HFFc6 (cell line): ENCODE measurements at regions not wholly inside any gene's neighbourhood (a gene's known extent, or its start where the extent isn't known, plus 50 kb on each side); places are given as distances from the start of the nearest gene placed in this dataset.

Source experiments
- DNase-seq: peaks from one replicate; pipeline ENCODE4 v3.0.0-alpha.2; 2018
- H3K27ac Mint-ChIP-seq: 2 replicates; pipeline ENCODE4 v1.8.0; 2020; ENCODE audit warnings: mild to moderate bottlenecking, mixed read lengths
- H3K27me3 Mint-ChIP-seq: 2 replicates; pipeline ENCODE4 v1.8.0; 2021; ENCODE audit warnings: mild to moderate bottlenecking, moderate library complexity, mixed read lengths; ENCODE audit not compliant: insufficient read depth
- H3K36me3 Mint-ChIP-seq: 2 replicates; pipeline ENCODE4 v1.8.0; 2021; ENCODE audit warnings: low read depth, mixed read lengths
- H3K4me1 Mint-ChIP-seq: 2 replicates; pipeline ENCODE4 v1.8.0; 2020; ENCODE audit warnings: low read depth, mixed read lengths
- H3K4me3 Mint-ChIP-seq: 2 replicates; pipeline ENCODE4 v1.8.0; 2020; ENCODE audit warnings: mild to moderate bottlenecking, moderate library complexity, mixed read lengths
- H3K9me3 Mint-ChIP-seq: 2 replicates; pipeline ENCODE4 v1.8.0; 2020; ENCODE audit warnings: mild to moderate bottlenecking, mixed read lengths
- CTCF ChIP-seq: fragments of 200-600 bp; sonication (generic); IDR thresholded peaks from 2 replicates; pipeline ENCODE4 v1.5.0; 2021; ENCODE audit warnings: antibody characterized with exemption, mild to moderate bottlenecking

- no peak for DNase-seq
- no peaks in the 10 kb centered on the region for H3K4me1 Mint-ChIP-seq
- no peak overlapping the region for H3K4me3 Mint-ChIP-seq
- peaks cover 10% of the 10 kb centered on the region; the same call in 1 of the 2 replicates for H3K36me3 Mint-ChIP-seq
- no peaks in the 10 kb centered on the region for H3K27me3 Mint-ChIP-seq
- peaks cover 49% of the 10 kb centered on the region for H3K9me3 Mint-ChIP-seq
- no peak overlapping the region for H3K27ac Mint-ChIP-seq
- TF ChIP-seq CTCF, result no peak
These were observed 380.3 kb downstream of the MCTP2 start for GRCh38 chr15:94611656-94612055.

GRCh38 chr15:94615688-94616087, 384.3 kb downstream of the MCTP2 start:
- DNase-seq, result no peak
- Mint-ChIP-seq H3K27ac (no peak overlapping the region), H3K36me3 (no peaks in the 10 kb centered on the region; the same call in 1 of the 2 replicates), H3K27me3 (no peaks in the 10 kb centered on the region), H3K9me3 (peaks cover 49% of the 10 kb centered on the region), H3K4me3 (no peak overlapping the region), H3K4me1 (no peaks in the 10 kb centered on the region)
- TF ChIP-seq CTCF, result no peak

GRCh38 chr15:94620632-94621031, 389.3 kb downstream of the MCTP2 start:
- no peak overlapping the region for H3K27ac Mint-ChIP-seq
- H3K4me1 Mint-ChIP-seq, result no peaks in the 10 kb centered on the region
- H3K9me3 Mint-ChIP-seq, result peaks cover 22% of the 10 kb centered on the region
- TF ChIP-seq CTCF, result no peak
- no peaks in the 10 kb centered on the region; the same call in 1 of the 2 replicates for H3K36me3 Mint-ChIP-seq
- no peaks in the 10 kb centered on the region for H3K27me3 Mint-ChIP-seq
- H3K4me3 Mint-ChIP-seq, result no peak overlapping the region
- no peak for DNase-seq

- peaks cover 20% of the 10 kb centered on the region for H3K9me3 Mint-ChIP-seq
- TF ChIP-seq CTCF, result no peak
- DNase-seq, result no peak
- no peaks in the 10 kb centered on the region for H3K4me1 Mint-ChIP-seq
- H3K27ac Mint-ChIP-seq, result no peak overlapping the region
- H3K36me3 Mint-ChIP-seq, result no peaks in the 10 kb centered on the region; the same call in 1 of the 2 replicates
- H3K4me3 Mint-ChIP-seq, result no peak overlapping the region
- H3K27me3 Mint-ChIP-seq, result no peaks in the 10 kb centered on the region
These were observed 390.4 kb downstream of the MCTP2 start for GRCh38 chr15:94621736-94622135.

GRCh38 chr15:94626949-94627348, 395.6 kb downstream of the MCTP2 start:
- H3K27me3 Mint-ChIP-seq, result no peaks in the 10 kb centered on the region
- no peak for DNase-seq
- H3K9me3 Mint-ChIP-seq, result peaks cover 20% of the 10 kb centered on the region
- no peak for TF ChIP-seq CTCF
- no peak overlapping the region for H3K27ac Mint-ChIP-seq
- no peaks in the 10 kb centered on the region for H3K36me3 Mint-ChIP-seq
- H3K4me3 Mint-ChIP-seq, result no peak overlapping the region
- H3K4me1 Mint-ChIP-seq, result no peaks in the 10 kb centered on the region

- no peak overlapping the region for H3K27ac Mint-ChIP-seq
- H3K36me3 Mint-ChIP-seq, result no peaks in the 10 kb centered on the region
- no peak overlapping the region for H3K4me3 Mint-ChIP-seq
- TF ChIP-seq CTCF, result no peak
- no peak for DNase-seq
- H3K27me3 Mint-ChIP-seq, result peaks cover 2% of the 10 kb centered on the region; the same call in 1 of the 2 replicates
- H3K4me1 Mint-ChIP-seq, result no peaks in the 10 kb centered on the region
- peaks cover 49% of the 10 kb centered on the region for H3K9me3 Mint-ChIP-seq
These were observed 400.2 kb downstream of the MCTP2 start for GRCh38 chr15:94631608-94632007.
